ENCODE measurements at regions not wholly inside any gene's neighbourhood (a gene's known extent, or its start where the extent isn't known, plus 50 kb on each side); places are given as distances from the start of the nearest gene placed in this dataset.

- ChIA-PET RAD21 (ENCODE audit: low non-redundant PET in 1 of 2, low total read pairs in 2 of 2, uncharacterized antibody in 2 of 2, unreplicated experiment in 2 of 2) (no interaction called here), POLR2A (no interaction called here), CTCF (no interaction called here)
- TF ChIP-seq, protein P1, sequence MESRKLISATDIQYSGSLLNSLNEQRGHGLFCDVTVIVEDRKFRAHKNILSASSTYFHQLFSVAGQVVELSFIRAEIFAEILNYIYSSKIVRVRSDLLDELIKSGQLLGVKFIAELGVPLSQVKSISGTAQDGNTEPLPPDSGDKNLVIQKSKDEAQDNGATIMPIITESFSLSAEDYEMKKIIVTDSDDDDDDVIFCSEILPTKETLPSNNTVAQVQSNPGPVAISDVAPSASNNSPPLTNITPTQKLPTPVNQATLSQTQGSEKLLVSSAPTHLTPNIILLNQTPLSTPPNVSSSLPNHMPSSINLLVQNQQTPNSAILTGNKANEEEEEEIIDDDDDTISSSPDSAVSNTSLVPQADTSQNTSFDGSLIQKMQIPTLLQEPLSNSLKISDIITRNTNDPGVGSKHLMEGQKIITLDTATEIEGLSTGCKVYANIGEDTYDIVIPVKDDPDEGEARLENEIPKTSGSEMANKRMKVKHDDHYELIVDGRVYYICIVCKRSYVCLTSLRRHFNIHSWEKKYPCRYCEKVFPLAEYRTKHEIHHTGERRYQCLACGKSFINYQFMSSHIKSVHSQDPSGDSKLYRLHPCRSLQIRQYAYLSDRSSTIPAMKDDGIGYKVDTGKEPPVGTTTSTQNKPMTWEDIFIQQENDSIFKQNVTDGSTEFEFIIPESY (IDR thresholded peaks at IDR 0.05; ENCODE audit: extremely low read depth, insufficient replicate concordance, low read length): no peak
- TF ChIP-seq ZNF274 (IDR thresholded peaks at IDR 0.05; ENCODE audit: low read depth, low read length) (no peak), CEBPB (IDR thresholded peaks at IDR 0.05; ENCODE audit: low read depth) (no peak), EZH2 (IDR thresholded peaks at IDR 0.05) (no peak), SRF (IDR thresholded peaks at IDR 0.05; ENCODE audit: low read depth) (no peak), MAX (IDR thresholded peaks at IDR 0.05) (no peak), EZH2phosphoT487 (IDR thresholded peaks at IDR 0.05; ENCODE audit: borderline replicate concordance) (no peak), FOSL1 (IDR thresholded peaks at IDR 0.05; ENCODE audit: low read depth) (no peak), ATF3 (IDR thresholded peaks at IDR 0.05) (no peak), SIN3A (IDR thresholded peaks at IDR 0.05; ENCODE audit: low read depth) (no peak), TCF7L2 (IDR thresholded peaks at IDR 0.05; ENCODE audit: borderline replicate concordance, extremely low read depth, insufficient read depth, insufficient read length) (no peak), YY1 (IDR thresholded peaks at IDR 0.05; ENCODE audit: extremely low read depth, insufficient replicate concordance, low read depth, low read length) (no peak)
- ATAC-seq (no peak), DNase-seq (ENCODE audit: low read depth, low spot score) (no peak)
- no peaks in the 10 kb centered on the region for H3K9me3 ChIP-seq (ENCODE audit: control insufficient read depth in 1 of 2, insufficient read depth in 1 of 2, low read depth in 1 of 2, low read length in 2 of 2)
- no peaks in the 10 kb centered on the region for H3K9me2 ChIP-seq (ENCODE audit: insufficient read depth)
- H4K20me1 ChIP-seq (ENCODE audit: insufficient read depth): no peaks in the 10 kb centered on the region
- no peak overlapping the region for H3K4me3 ChIP-seq (replicated peaks in 1 of 2; ENCODE audit: low read depth in 1 of 2, low read length in 2 of 2)
- H3K36me3 ChIP-seq (ENCODE audit: control insufficient read depth in 1 of 2, insufficient read depth in 2 of 2, low read length in 2 of 2): no peaks in the 10 kb centered on the region
- H3K4me2 ChIP-seq (ENCODE audit: low read length): no peak overlapping the region
- H3K9ac ChIP-seq (ENCODE audit: low read length): no peak overlapping the region
- intact Hi-C loops (cut with micrococcal nuclease): no loop called here
- no peak overlapping the region for H2AFZ ChIP-seq (ENCODE audit: low read depth, low read length, poor library complexity, severe bottlenecking)
- peaks cover 8% of the 10 kb centered on the region for H3K27me3 ChIP-seq (ENCODE audit: insufficient read depth, low read length)
- H3K4me1 ChIP-seq (ENCODE audit: control insufficient read depth in 1 of 2, insufficient read depth in 2 of 2, low read length in 2 of 2): no peaks in the 10 kb centered on the region
- H3K79me2 ChIP-seq (ENCODE audit: insufficient read depth, low read length): no peaks in the 10 kb centered on the region
- no peak overlapping the region for H3K27ac ChIP-seq (ENCODE audit: low read depth, low read length)
- no TSS peak for BruUV-seq (replicated peaks)
Measured at GRCh38 chr5:35359859-35360258, 129.6 kb upstream of the PRLR start.

Data from HCT116 (cell line).